ENCODE measurements at regions not wholly inside any gene's neighbourhood (a gene's known extent, or its start where the extent isn't known, plus 50 kb on each side); places are given as distances from the start of the nearest gene placed in this dataset.
"Not testable (repeated sequence)": the region's sequence is repeated elsewhere in the genome, so short reads cannot be mapped to it uniquely, and the experiment has no call there.

DNA sequence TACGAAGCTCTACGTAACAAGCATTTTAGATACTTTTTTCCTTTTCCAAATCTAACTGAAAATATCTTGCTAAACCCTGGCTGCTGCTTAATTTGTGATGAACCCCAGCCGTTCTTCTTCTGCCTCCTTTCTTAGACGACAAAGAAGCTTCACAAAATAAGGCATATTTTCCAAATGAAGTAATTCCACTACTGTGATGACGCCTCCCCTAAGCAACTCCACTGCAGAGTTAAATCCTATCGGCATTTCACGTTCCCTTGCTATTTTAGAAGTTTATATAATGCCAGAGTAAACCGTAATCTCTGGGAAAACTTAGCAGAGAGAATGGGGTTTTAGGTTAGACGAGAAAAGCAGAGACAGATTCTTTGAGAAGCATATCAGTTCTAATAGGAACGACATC, 683.1 kb upstream of the SALL1 start:
- TF ChIP-seq, protein P1, sequence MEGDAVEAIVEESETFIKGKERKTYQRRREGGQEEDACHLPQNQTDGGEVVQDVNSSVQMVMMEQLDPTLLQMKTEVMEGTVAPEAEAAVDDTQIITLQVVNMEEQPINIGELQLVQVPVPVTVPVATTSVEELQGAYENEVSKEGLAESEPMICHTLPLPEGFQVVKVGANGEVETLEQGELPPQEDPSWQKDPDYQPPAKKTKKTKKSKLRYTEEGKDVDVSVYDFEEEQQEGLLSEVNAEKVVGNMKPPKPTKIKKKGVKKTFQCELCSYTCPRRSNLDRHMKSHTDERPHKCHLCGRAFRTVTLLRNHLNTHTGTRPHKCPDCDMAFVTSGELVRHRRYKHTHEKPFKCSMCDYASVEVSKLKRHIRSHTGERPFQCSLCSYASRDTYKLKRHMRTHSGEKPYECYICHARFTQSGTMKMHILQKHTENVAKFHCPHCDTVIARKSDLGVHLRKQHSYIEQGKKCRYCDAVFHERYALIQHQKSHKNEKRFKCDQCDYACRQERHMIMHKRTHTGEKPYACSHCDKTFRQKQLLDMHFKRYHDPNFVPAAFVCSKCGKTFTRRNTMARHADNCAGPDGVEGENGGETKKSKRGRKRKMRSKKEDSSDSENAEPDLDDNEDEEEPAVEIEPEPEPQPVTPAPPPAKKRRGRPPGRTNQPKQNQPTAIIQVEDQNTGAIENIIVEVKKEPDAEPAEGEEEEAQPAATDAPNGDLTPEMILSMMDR (conservative IDR thresholded peaks at IDR 0.05; ENCODE audit: low read depth, low read length) = no peak
- no peak overlapping the region for H3K4me3 ChIP-seq (ENCODE audit: low read depth, low read length)
- DNase-seq (ENCODE audit: low read depth) = no peak

DNA sequence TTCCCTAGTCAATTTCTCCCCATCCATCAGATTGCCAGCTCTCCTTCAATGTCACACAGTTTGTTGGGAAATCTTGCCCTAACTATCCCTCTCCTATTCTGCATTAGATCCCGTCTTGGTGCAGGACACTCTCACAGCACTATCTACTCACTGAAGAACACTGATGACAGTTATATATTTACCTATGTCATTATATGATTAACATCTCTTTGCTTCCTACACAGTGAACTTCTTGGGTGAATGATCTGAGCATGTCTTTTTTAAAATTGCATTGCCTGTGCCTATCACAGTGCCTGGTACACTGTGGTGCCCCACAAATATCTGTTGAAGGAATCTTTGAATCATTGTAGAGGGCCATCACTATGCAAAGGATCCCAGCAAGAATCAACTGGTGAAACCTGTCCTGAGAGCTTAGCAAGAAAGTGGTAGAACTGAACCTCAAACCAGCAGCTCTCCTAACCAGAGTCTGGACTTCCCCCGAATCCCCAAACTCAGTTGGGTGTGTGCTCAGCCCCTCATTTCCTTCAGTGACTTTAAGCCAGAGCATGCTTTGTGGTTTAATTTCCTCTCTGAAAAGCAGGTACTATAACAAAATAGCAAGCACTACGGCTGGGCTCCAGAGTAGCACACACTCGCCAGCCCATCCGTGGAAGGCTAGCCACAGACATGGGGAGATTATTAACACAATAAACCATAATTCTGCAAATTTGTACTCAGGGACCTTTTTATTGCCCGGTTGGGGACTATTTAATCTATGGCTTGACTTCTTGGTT, 680.7 kb upstream of the SALL1 start:
- H3K4me3 ChIP-seq (ENCODE audit: low read depth, low read length) = no peak overlapping the region
- DNase-seq (ENCODE audit: low read depth) = no peak
- TF ChIP-seq, protein P1 (conservative IDR thresholded peaks at IDR 0.05; ENCODE audit: low read depth, low read length) = no peak

GRCh38 chr16:51831034-51831433, 680.0 kb upstream of the SALL1 start:
- not testable (repeated sequence) for DNase-seq (ENCODE audit: low read depth); H3K4me3 ChIP-seq (ENCODE audit: low read depth, low read length)

DNA sequence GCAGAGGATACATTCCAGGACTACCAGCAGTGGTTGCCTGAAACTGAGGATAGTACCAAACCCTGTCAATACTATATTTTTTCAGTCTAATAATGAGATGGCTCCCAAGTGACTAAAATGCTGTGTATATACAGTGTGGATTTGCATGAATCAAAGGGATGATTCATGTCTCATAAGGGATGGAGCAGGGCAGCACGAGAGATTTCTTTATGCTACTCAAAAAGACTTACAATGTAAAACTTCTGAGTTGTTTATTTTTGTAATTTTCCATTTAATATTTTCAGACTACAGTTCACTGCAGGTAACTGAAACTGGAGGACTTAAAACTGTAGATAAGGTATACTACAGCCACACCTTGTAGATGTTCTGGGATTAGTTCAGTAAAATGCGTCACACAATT, 674.7 kb upstream of the SALL1 start:
- TF ChIP-seq, protein P1 (conservative IDR thresholded peaks at IDR 0.05; ENCODE audit: low read depth, low read length) = no peak
- no peak for DNase-seq (ENCODE audit: low read depth)

DNA sequence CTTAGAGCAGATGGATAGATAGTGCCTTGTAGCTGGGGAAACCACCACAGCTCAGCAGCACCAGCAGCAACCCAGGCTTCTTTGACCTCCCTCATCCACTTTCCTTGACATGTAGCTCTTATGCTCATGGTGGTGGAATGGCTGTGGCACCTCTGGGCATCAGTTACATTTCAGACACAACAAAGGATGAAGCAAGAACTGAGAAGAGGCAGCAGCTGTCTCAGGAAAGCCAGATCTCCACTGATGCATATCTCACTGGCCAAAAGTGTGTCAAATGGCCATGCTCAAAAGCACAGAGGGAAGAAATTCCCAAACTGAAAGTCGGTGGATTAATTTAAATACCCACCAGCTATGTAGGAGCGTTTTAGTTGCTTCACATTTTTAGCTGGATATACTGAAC, 671.4 kb upstream of the SALL1 start:
- no peak overlapping the region for H3K4me3 ChIP-seq (ENCODE audit: low read depth, low read length)
- TF ChIP-seq, protein P1 (conservative IDR thresholded peaks at IDR 0.05; ENCODE audit: low read depth, low read length) = no peak
- DNase-seq (ENCODE audit: low read depth) = no peak

More for the DNA sequence above, 674.7 kb upstream of the SALL1 start:
- no peak overlapping the region for H3K4me3 ChIP-seq (ENCODE audit: low read depth, low read length)

DNA sequence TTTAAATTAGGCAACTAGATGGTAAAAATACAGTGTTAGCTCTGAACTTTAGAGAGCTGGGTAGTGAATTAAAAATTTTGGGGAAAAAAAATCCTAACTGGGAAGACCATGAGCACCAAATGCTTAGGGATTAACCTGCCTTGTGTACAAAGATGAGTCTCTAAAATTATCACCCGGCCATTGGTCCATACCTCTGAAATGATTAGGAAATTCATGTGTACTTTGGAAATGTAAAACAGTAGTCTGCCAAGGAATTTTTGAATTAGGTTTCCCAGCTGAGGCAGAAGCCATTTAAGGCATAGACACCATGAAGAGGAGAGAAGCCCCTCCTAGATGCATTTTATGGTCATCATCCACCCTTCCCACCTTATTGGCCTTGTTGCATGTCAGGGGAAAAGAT, 670.5 kb upstream of the SALL1 start:
- no peak overlapping the region for H3K4me3 ChIP-seq (ENCODE audit: low read depth, low read length)
- DNase-seq (ENCODE audit: low read depth) = no peak
- TF ChIP-seq, protein P1 (conservative IDR thresholded peaks at IDR 0.05; ENCODE audit: low read depth, low read length) = no peak

DNA sequence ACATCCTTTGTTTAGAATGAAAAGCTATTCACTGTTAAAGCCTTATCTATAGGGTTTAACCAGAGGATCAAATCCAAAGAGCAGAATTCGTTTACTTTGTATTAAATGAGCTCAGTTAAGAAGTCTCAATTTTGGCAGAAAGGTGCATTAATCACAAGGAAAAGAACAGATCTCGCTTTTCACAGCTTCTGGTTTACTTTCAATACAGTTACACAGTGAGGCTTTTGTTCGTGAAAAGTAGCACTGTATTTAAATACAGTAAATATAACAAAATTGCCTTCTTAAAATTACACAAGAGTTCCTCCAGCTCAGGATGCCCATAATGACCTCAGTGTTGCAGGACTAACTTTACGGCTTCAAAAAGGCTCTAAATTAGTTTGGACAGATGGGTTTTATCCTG, 669.1 kb upstream of the SALL1 start:
- no peak overlapping the region for H3K4me3 ChIP-seq (ENCODE audit: low read depth, low read length)
- TF ChIP-seq, protein P1 (conservative IDR thresholded peaks at IDR 0.05; ENCODE audit: low read depth, low read length) = no peak
- no peak for DNase-seq (ENCODE audit: low read depth)

Data from epithelial cell of proximal tubule (primary cell).